ENCODE measurements at regions not wholly inside any gene's neighbourhood (a gene's known extent, or its start where the extent isn't known, plus 50 kb on each side); places are given as distances from the start of the nearest gene placed in this dataset.

DNA sequence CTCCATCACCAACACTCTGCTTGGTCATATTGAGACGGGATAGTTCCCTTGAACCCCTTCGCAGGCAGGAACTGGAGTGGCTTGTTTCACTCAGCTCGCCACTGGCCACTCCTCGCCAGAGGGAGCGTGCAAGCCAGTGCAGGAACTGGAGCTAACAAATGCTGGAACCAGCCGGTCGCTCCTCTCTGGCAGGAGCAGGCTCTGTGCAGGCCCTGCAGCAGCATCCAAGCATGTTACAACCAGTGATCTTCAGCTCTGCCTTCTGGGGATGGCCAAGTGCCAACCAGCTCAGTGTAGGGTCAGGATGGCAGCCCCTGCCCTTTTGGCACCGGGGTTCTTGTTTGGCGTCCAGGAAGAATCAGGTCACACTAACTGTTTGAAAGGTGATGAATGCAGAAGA, 329.0 kb upstream of the AZI2 start:
- Histone ChIP-seq H3K4me3 (no peak overlapping the region), H3K27me3 (no peaks in the 10 kb centered on the region), H3K36me3 (no peaks in the 10 kb centered on the region), H3K9me3 (no peaks in the 10 kb centered on the region), H3K4me1 (peaks cover 6% of the 10 kb centered on the region), H3K27ac (no peak overlapping the region)
- 37% methylated on average over 8 of the region's 9 CpGs for WGBS
- no peak for DNase-seq (ENCODE audit: low spot score in 2 of 2)
- TF ChIP-seq, protein P1, sequence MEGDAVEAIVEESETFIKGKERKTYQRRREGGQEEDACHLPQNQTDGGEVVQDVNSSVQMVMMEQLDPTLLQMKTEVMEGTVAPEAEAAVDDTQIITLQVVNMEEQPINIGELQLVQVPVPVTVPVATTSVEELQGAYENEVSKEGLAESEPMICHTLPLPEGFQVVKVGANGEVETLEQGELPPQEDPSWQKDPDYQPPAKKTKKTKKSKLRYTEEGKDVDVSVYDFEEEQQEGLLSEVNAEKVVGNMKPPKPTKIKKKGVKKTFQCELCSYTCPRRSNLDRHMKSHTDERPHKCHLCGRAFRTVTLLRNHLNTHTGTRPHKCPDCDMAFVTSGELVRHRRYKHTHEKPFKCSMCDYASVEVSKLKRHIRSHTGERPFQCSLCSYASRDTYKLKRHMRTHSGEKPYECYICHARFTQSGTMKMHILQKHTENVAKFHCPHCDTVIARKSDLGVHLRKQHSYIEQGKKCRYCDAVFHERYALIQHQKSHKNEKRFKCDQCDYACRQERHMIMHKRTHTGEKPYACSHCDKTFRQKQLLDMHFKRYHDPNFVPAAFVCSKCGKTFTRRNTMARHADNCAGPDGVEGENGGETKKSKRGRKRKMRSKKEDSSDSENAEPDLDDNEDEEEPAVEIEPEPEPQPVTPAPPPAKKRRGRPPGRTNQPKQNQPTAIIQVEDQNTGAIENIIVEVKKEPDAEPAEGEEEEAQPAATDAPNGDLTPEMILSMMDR (IDR thresholded peaks at IDR 0.05): no peak
- TF ChIP-seq POLR2A (IDR thresholded peaks at IDR 0.05) (no peak), EP300 (IDR thresholded peaks at IDR 0.05) (no peak), POLR2AphosphoS5 (IDR thresholded peaks at IDR 0.05) (no peak)

DNA sequence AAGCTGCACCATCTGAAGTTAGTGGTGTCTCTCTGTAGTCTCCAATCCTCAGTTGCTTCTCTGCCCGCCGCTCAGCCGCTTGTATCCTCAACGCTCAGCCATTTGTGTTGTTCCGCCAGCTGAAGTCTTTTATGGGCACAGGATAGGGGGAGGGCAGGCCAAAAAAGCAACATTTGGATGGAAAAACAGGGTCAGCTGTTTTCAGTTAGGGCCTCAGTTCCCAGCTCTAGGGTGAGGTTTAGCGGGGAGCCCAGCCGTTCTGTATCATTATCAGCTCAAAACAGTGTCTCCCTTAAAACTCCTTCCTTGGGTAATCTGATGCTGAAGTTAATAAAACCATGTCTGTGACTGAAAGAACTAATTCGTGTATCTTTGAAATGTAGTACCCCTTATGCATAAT, 329.5 kb upstream of the AZI2 start:
- WGBS: 73% methylated on average over 8 of the region's 8 CpGs
- no peak for DNase-seq (ENCODE audit: low spot score in 2 of 2)

DNA sequence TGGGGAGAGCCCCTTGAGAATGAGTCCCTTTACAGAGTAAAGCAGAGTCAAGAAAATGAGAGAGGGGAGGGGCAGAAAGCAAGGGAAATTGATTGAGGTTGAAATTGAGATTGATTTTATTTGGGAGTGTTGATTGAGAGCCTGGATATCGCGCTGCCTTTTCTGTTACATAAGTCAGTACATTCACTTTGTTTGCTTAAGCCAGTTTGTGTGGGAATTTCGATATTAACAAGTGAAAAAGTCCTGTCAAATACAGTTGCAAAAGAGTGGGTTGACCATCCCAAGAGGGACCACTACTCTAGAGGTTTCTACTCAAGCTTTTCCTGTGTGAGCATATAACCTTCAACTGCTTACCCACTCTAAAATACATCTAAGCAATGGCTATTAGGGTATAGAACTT, 331.4 kb upstream of the AZI2 start:
- no peaks in the 10 kb centered on the region for H3K36me3 ChIP-seq
- no peak for DNase-seq (ENCODE audit: low spot score in 2 of 2)
- H3K9me3 ChIP-seq: no peaks in the 10 kb centered on the region
- H3K4me1 ChIP-seq: peaks cover 6% of the 10 kb centered on the region
- no peaks in the 10 kb centered on the region for H3K27me3 ChIP-seq
- WGBS: 92% methylated on average over 3 of the region's 3 CpGs
- H3K27ac ChIP-seq: no peak overlapping the region
- H3K4me3 ChIP-seq: no peak overlapping the region
- TF ChIP-seq EP300 (IDR thresholded peaks at IDR 0.05): no peak
- no peak for TF ChIP-seq POLR2AphosphoS5 (IDR thresholded peaks at IDR 0.05)
- TF ChIP-seq, protein P1 (IDR thresholded peaks at IDR 0.05): no peak
- TF ChIP-seq POLR2A (IDR thresholded peaks at IDR 0.05): no peak

More for the DNA sequence above, 329.5 kb upstream of the AZI2 start:
- Histone ChIP-seq H3K4me1 (peaks cover 6% of the 10 kb centered on the region), H3K27ac (no peak overlapping the region), H3K9me3 (no peaks in the 10 kb centered on the region), H3K36me3 (no peaks in the 10 kb centered on the region), H3K4me3 (no peak overlapping the region), H3K27me3 (no peaks in the 10 kb centered on the region)
- TF ChIP-seq POLR2AphosphoS5 (IDR thresholded peaks at IDR 0.05) (no peak), POLR2A (IDR thresholded peaks at IDR 0.05) (no peak), EP300 (IDR thresholded peaks at IDR 0.05) (no peak)
- TF ChIP-seq, protein P1 (IDR thresholded peaks at IDR 0.05): no peak

DNA sequence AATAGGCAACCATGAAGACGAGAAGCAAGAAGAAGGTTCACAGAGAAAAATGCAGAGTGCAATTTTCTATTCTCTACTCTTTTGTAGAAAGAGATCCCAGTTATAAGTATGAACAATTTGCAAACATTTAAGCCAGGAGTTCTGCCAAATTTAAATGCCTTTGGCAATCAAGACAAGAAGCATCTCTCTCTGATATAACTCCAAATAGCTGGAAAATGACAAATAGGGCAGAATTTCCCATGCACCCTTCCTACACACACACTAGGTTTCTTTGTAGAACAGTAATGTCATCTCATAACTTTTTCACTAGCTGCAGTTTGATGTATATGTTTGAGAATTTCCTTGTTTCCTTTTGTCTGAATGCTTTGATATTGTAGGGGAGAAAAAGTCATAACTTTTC, 333.5 kb upstream of the AZI2 start:
- no peaks in the 10 kb centered on the region for H3K27me3 ChIP-seq
- H3K9me3 ChIP-seq: no peaks in the 10 kb centered on the region
- no peaks in the 10 kb centered on the region for H3K36me3 ChIP-seq
- H3K4me1 ChIP-seq: peaks cover 6% of the 10 kb centered on the region
- DNase-seq (ENCODE audit: low spot score in 2 of 2): no peak
- no peak overlapping the region for H3K4me3 ChIP-seq
- TF ChIP-seq EP300 (IDR thresholded peaks at IDR 0.05): no peak
- no peak for TF ChIP-seq POLR2AphosphoS5 (IDR thresholded peaks at IDR 0.05)
- no peak for TF ChIP-seq POLR2A (IDR thresholded peaks at IDR 0.05)
- TF ChIP-seq, protein P1 (IDR thresholded peaks at IDR 0.05): no peak
- WGBS: 35% methylated on average over 1 of the region's 1 CpG
- no peak overlapping the region for H3K27ac ChIP-seq

DNA sequence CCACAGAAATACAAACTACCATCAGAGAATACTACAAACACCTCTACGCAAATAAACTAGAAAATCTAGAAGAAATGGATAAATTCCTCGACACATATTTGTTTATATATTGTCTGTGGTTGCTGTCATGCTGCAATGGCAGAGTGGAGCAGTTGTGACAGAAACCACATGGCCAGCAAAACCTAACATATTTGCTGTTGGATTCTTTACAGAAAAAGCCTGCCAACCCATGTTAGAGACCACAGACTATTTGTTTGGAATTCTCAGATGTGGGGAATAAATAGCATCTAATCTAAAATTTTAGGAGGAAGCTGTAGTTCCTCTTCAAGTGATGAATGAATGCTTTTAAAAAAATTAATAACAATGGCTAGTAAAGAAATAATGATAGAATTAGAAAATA, 341.6 kb upstream of the AZI2 start:
- Histone ChIP-seq H3K27ac (no peak overlapping the region), H3K27me3 (no peaks in the 10 kb centered on the region), H3K4me3 (no peak overlapping the region), H3K9me3 (no peaks in the 10 kb centered on the region), H3K4me1 (no peaks in the 10 kb centered on the region), H3K36me3 (no peaks in the 10 kb centered on the region)
- TF ChIP-seq POLR2AphosphoS5 (IDR thresholded peaks at IDR 0.05): no peak
- no peak for TF ChIP-seq EP300 (IDR thresholded peaks at IDR 0.05)
- TF ChIP-seq, protein P1 (IDR thresholded peaks at IDR 0.05): no peak
- no peak for TF ChIP-seq POLR2A (IDR thresholded peaks at IDR 0.05)
- no peak for DNase-seq (ENCODE audit: low spot score in 2 of 2)
- 88% methylated on average over 2 of the region's 2 CpGs for WGBS
